Mesendoderm (in vitro differentiated cells): ENCODE measurements at regions not wholly inside any gene's neighbourhood (a gene's known extent, or its start where the extent isn't known, plus 50 kb on each side); places are given as distances from the start of the nearest gene placed in this dataset.

ENCODE experiments used
- DNase-seq: peaks from one replicate; pipeline ENCODE4 v3.0.0; 2013
- H2AK5ac ChIP-seq: 2 replicates; pipeline ENCODE4 v1.6.1; 2013; ENCODE audit warnings: low read length, inconsistent platforms
- H2BK120ac ChIP-seq: 2 replicates; pipeline ENCODE4 v1.6.1; 2013; ENCODE audit warnings: low read depth, mild to moderate bottlenecking, low read length, moderate library complexity, mixed read lengths
- H2BK15ac ChIP-seq: replicated peaks from 2 replicates; pipeline ENCODE4 v1.6.1; 2013; ENCODE audit warnings: low read depth, mild to moderate bottlenecking, moderate library complexity
- H2BK5ac ChIP-seq: 2 replicates; pipeline ENCODE4 v1.6.1; 2013; ENCODE audit warnings: low read length, inconsistent platforms
- H3K18ac ChIP-seq: 2 replicates; pipeline ENCODE4 v1.6.1; 2013; ENCODE audit warnings: mild to moderate bottlenecking, low read length, mixed read lengths
- H3K23ac ChIP-seq: one replicate; pipeline ENCODE4 v1.6.1; 2013; ENCODE audit warnings: low read length
- H3K27ac ChIP-seq: 2 replicates; pipeline ENCODE4 v1.5.1; 2013; ENCODE audit warnings: low read depth, mild to moderate bottlenecking, inconsistent platforms, low read length, moderate library complexity
- H3K27me3 ChIP-seq: 2 replicates; pipeline ENCODE4 v1.6.1; 2013; ENCODE audit warnings: low read length, control low read depth, mild to moderate bottlenecking, inconsistent platforms; ENCODE audit not compliant: insufficient read depth, poor library complexity
- H3K36me3 ChIP-seq: 2 replicates; pipeline ENCODE4 v1.6.1; 2013; ENCODE audit warnings: low read length, inconsistent platforms; ENCODE audit not compliant: control insufficient read depth, insufficient read depth
- H3K4ac ChIP-seq: one replicate; pipeline ENCODE4 v1.6.1; 2013; ENCODE audit warnings: low read depth, mild to moderate bottlenecking, low read length, moderate library complexity
- H3K4me1 ChIP-seq: 2 replicates; pipeline ENCODE4 v1.6.1; 2013; ENCODE audit warnings: low read depth, low read length, inconsistent platforms; ENCODE audit not compliant: control insufficient read depth
- H3K4me2 ChIP-seq: 2 replicates; pipeline ENCODE4 v1.6.1; 2013; ENCODE audit warnings: low read length
- H3K4me3 ChIP-seq: 2 replicates; pipeline ENCODE4 v1.5.1; 2013; ENCODE audit warnings: mild to moderate bottlenecking, low read length
- H3K56ac ChIP-seq: one replicate; pipeline ENCODE4 v1.6.1; 2013; ENCODE audit warnings: low read length
- H3K79me1 ChIP-seq: 2 replicates; pipeline ENCODE4 v1.6.1; 2013; ENCODE audit warnings: low read length, inconsistent platforms
- H3K79me2 ChIP-seq: 2 replicates; pipeline ENCODE4 v1.6.1; 2013; ENCODE audit warnings: mild to moderate bottlenecking, low read length; ENCODE audit not compliant: control insufficient read depth, insufficient read depth
- H3K9ac ChIP-seq: 2 replicates; pipeline ENCODE4 v1.6.1; 2013; ENCODE audit warnings: low read length, inconsistent platforms
- H4K5ac ChIP-seq: one replicate; pipeline ENCODE4 v1.6.1; 2013; ENCODE audit warnings: low read length
- H4K8ac ChIP-seq: one replicate; pipeline ENCODE4 v1.6.1; 2013; ENCODE audit warnings: low read depth, mild to moderate bottlenecking, control low read depth, low read length, moderate library complexity
- WGBS: extraction: QIAGEN DNeasy Blood & Tissue Kit; methylation state at CpG from one replicate; pipeline ENCODE4 v1.1.7; 2013; ENCODE audit warnings: low lambda C conversion rate, missing lambda C conversion rate; ENCODE audit not compliant: insufficient coverage; ENCODE audit errors: extremely low coverage; 5-methylcytosine and 5-hydroxymethylcytosine counted together

DNA sequence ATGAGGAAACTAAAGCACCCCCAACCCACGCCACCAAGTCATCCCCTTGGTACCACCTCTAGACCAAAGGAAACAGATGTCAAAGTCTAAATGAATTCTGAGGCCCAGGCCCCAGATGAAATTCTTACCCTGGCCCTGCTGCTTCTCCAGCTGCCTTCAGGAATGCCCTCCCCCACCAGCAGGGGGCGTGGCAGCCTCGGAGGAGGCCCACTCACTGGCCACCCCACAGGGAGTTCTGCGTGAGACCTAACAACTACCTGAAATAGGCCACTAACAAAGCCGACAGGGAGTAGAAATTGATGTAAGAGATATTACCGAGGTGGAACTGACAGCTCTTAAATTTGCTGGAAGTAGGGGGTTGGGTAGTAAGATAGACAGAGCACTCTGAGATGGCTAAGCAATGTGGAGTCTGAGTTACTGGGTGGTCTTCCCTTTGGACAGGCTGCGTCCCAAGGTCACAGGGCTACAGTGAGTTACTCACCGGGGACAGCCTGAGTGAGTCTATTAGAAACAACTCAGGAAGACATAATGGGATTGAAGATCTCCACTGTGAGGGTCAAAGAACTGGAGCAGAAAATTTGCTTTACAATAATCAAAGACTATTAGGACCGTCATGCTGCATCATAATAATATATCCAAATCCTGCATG, 240.7 kb downstream of the SHOX2 start:
- Histone ChIP-seq H3K4ac (no peak overlapping the region), H2BK15ac (no peak overlapping the region), H3K4me1 (no peaks in the 10 kb centered on the region), H3K4me3 (no peak overlapping the region), H3K9ac (no peak overlapping the region), H3K56ac (no peak overlapping the region), H3K23ac (no peak overlapping the region), H3K27me3 (no peaks in the 10 kb centered on the region), H3K18ac (no peak overlapping the region), H2AK5ac (no peak overlapping the region), H4K8ac (no peak overlapping the region), H3K79me2 (no peaks in the 10 kb centered on the region), H4K5ac (no peak overlapping the region), H3K36me3 (no peaks in the 10 kb centered on the region), H2BK120ac (no peak overlapping the region), H2BK5ac (no peak overlapping the region), H3K4me2 (no peak overlapping the region), H3K27ac (no peak overlapping the region), H3K79me1 (no peaks in the 10 kb centered on the region)
- no CpG with 5 or more reads among the region's 9 CpGs for WGBS
- peak; percentile 65 for DNase-seq

DNA sequence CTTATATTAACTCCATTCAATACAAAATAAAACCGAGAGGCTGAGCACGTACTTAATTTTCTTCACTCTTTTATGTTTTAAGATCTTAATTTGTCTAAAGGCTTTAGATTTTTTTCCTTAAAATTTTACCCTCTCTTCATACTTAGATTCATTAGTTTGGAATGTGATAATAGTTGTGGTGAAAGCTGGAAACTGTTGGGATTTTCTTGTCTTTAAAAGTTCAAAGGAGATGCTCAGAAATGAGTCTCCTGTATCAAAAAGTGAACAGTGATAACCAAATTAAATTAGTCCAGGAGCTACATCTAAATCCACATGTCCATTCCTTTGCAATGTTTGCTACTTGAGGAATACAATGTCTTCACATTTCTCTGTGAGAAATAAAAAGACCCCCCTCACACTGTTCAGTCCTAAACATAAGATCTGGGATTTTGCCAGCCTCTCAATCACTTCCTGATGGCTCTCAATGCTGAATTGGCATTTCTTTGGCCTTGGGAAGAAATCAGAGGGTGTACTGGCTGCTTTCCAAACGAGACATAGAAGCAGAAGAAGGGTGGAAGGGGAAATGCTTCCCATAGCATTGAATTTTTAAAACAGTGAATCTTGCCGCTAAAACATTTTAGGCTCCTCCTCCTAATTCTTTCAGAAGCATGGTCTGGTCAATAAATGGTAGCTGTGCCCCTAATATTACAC, 245.0 kb downstream of the SHOX2 start:
- no CpG with 5 or more reads among the region's 4 CpGs for WGBS
- H3K18ac ChIP-seq = no peak overlapping the region
- no peaks in the 10 kb centered on the region for H3K79me2 ChIP-seq
- no peak overlapping the region for H4K8ac ChIP-seq
- no peak overlapping the region for H2BK120ac ChIP-seq
- H3K36me3 ChIP-seq = no peaks in the 10 kb centered on the region
- peaks cover 8% of the 10 kb centered on the region for H3K4me1 ChIP-seq
- H2AK5ac ChIP-seq = no peak overlapping the region
- H3K4me2 ChIP-seq = no peak overlapping the region
- H4K5ac ChIP-seq = no peak overlapping the region
- no peaks in the 10 kb centered on the region for H3K79me1 ChIP-seq
- no peak overlapping the region for H3K56ac ChIP-seq
- no peak overlapping the region for H2BK15ac ChIP-seq
- no peak overlapping the region for H3K23ac ChIP-seq
- no peak overlapping the region for H3K4ac ChIP-seq
- H2BK5ac ChIP-seq = no peak overlapping the region
- H3K27ac ChIP-seq = no peak overlapping the region
- DNase-seq = no peak
- no peak overlapping the region for H3K4me3 ChIP-seq
- no peak overlapping the region for H3K9ac ChIP-seq
- no peaks in the 10 kb centered on the region for H3K27me3 ChIP-seq

DNA sequence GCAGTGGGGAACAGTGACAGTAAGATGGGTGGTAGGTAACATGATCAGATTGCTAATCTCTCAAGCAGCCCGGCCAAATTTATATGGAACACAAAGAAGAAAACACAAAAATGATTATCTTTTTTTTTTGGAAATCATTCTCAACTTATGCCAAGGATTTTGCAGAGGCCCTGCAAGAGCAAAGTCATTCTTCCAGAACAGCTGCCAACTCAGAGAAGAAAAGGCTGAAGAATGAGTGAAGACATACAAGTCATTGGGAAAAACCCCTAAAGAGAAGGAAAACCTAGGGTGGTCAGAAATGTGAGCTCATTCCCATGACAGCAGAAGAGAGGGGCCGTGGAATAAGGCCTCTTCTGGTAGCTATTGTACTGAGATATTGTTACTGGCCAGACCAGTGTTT, 246.7 kb downstream of the SHOX2 start:
- H3K18ac ChIP-seq = no peak overlapping the region

DNA sequence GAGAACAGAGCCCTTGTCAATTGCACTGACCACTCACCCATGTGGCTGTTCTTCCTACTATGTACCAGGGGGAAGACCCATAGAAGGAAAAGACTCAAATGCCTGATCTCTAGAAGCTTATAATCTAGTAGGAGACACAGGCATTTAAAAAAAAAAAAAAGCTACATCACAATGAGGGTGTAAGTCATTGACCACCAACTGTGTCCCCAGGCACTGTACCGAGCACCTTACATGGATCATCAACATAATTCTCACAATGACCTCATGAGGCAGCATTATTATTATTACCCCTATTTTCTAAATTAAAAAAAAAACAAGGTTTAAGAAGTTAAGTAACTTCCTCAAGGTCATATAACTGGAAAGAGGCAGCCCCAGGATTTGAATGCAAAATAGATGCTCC, 247.4 kb downstream of the SHOX2 start:
- H4K8ac ChIP-seq = no peak overlapping the region
- no peak overlapping the region for H3K56ac ChIP-seq
- H3K36me3 ChIP-seq = no peaks in the 10 kb centered on the region
- no CpG with 5 or more reads among the region's 1 CpG for WGBS
- H3K4me1 ChIP-seq = peaks cover 9% of the 10 kb centered on the region
- no peaks in the 10 kb centered on the region for H3K79me2 ChIP-seq
- H2BK5ac ChIP-seq = no peak overlapping the region
- no peak overlapping the region for H3K4ac ChIP-seq
- no peak overlapping the region for H3K4me2 ChIP-seq
- H3K9ac ChIP-seq = no peak overlapping the region
- no peaks in the 10 kb centered on the region for H3K79me1 ChIP-seq
- no peak overlapping the region for H2BK120ac ChIP-seq
- no peak for DNase-seq
- no peak overlapping the region for H3K27ac ChIP-seq
- no peak overlapping the region for H3K23ac ChIP-seq
- H3K18ac ChIP-seq = no peak overlapping the region
- no peak overlapping the region for H2AK5ac ChIP-seq
- no peak overlapping the region for H2BK15ac ChIP-seq
- H4K5ac ChIP-seq = no peak overlapping the region
- no peak overlapping the region for H3K4me3 ChIP-seq
- no peaks in the 10 kb centered on the region for H3K27me3 ChIP-seq

More for the DNA sequence above, 246.7 kb downstream of the SHOX2 start:
- no peak overlapping the region for H2BK120ac ChIP-seq
- no peak overlapping the region for H2BK5ac ChIP-seq
- H3K27me3 ChIP-seq = no peaks in the 10 kb centered on the region
- H3K79me1 ChIP-seq = no peaks in the 10 kb centered on the region
- no peak overlapping the region for H4K5ac ChIP-seq
- no peak overlapping the region for H3K23ac ChIP-seq
- H3K79me2 ChIP-seq = no peaks in the 10 kb centered on the region
- H3K27ac ChIP-seq = no peak overlapping the region
- H3K4me1 ChIP-seq = peaks cover 9% of the 10 kb centered on the region
- no peak overlapping the region for H3K9ac ChIP-seq
- H3K4me3 ChIP-seq = no peak overlapping the region
- H2BK15ac ChIP-seq = no peak overlapping the region
- no peak overlapping the region for H3K4me2 ChIP-seq
- H3K56ac ChIP-seq = no peak overlapping the region
- no peaks in the 10 kb centered on the region for H3K36me3 ChIP-seq
- no peak overlapping the region for H4K8ac ChIP-seq
- no CpG with 5 or more reads among the region's 2 CpGs for WGBS
- no peak for DNase-seq
- no peak overlapping the region for H3K4ac ChIP-seq
- no peak overlapping the region for H2AK5ac ChIP-seq

DNA sequence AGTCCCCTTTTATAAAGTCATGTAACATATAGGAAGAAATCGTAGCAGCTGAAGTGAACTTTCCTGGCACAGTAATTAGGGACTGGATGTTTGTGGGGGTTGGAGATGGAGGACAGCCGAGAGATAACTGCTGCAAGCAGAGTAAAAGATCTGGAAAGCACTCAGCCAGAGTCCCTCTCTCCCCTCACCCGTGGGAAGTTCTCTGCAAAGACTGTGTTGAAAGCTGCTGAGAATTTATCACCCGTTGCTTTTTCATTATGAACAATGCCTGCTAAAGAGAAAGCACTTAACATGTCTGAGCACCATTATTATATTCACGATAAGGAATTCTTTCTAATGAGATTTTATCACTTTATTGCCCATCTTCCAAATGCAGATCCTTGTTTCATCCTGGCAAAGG, 248.8 kb downstream of the SHOX2 start:
- no CpG with 5 or more reads among the region's 5 CpGs for WGBS
- Histone ChIP-seq H3K79me2 (no peaks in the 10 kb centered on the region), H4K5ac (no peak overlapping the region), H3K56ac (no peak overlapping the region), H3K4me3 (no peak overlapping the region), H3K79me1 (no peaks in the 10 kb centered on the region), H3K27ac (no peak overlapping the region), H3K4me1 (peaks cover 9% of the 10 kb centered on the region), H3K9ac (no peak overlapping the region), H4K8ac (no peak overlapping the region), H2BK15ac (no peak overlapping the region), H2BK120ac (no peak overlapping the region), H3K27me3 (no peaks in the 10 kb centered on the region), H3K36me3 (no peaks in the 10 kb centered on the region), H2BK5ac (no peak overlapping the region), H2AK5ac (no peak overlapping the region), H3K23ac (no peak overlapping the region), H3K4me2 (no peak overlapping the region), H3K4ac (no peak overlapping the region), H3K18ac (no peak overlapping the region)
- peak; percentile 65 for DNase-seq
